HPDE6-E6E7 (cell line): ENCODE measurements at regions not wholly inside any gene's neighbourhood (a gene's known extent, or its start where the extent isn't known, plus 50 kb on each side); places are given as distances from the start of the nearest gene placed in this dataset.
A peak's percentile ranks its signal among the peaks of the same experiment; 100 is the strongest.

Experiments used
- DNase-seq: peaks from one replicate; pipeline ENCODE4 v3.0.0; 2011; ENCODE audit warnings: missing footprints; ENCODE audit errors: extremely low spot score

- no peak for DNase-seq
These were observed 411.4 kb downstream of the CCDC91 start for GRCh38 chr12:28601570-28602058.

- no peak for DNase-seq
These were observed 412.5 kb downstream of the CCDC91 start for GRCh38 chr12:28602786-28603185.

GRCh38 chr12:28603239-28603638, 413.0 kb downstream of the CCDC91 start:
- DNase-seq, result no peak

- no peak for DNase-seq
These were observed 413.5 kb downstream of the CCDC91 start for GRCh38 chr12:28603801-28604200.

- no peak for DNase-seq
These were observed 414.0 kb downstream of the CCDC91 start for GRCh38 chr12:28604240-28604639.

GRCh38 chr12:28606967-28607557, 416.8 kb downstream of the CCDC91 start:
- DNase-seq, result no peak

- no peak for DNase-seq
These were observed 420.3 kb downstream of the CCDC91 start for GRCh38 chr12:28610401-28611114.

GRCh38 chr12:28611115-28611435, 420.8 kb downstream of the CCDC91 start:
- peak; percentile 54 for DNase-seq

GRCh38 chr12:28611449-28611848, 421.2 kb downstream of the CCDC91 start:
- DNase-seq, result no peak

GRCh38 chr12:28618171-28618570, 427.9 kb downstream of the CCDC91 start:
- no peak for DNase-seq

- DNase-seq, result no peak
These were observed 428.5 kb downstream of the CCDC91 start for GRCh38 chr12:28618772-28619171.

- DNase-seq, result no peak
These were observed 430.0 kb downstream of the CCDC91 start for GRCh38 chr12:28620281-28620680.

GRCh38 chr12:28622406-28622805, 432.1 kb downstream of the CCDC91 start:
- DNase-seq, result no peak

GRCh38 chr12:28626504-28626903, 436.2 kb downstream of the CCDC91 start:
- DNase-seq, result no peak

GRCh38 chr12:28629691-28630090, 439.4 kb downstream of the CCDC91 start:
- DNase-seq, result no peak

GRCh38 chr12:28631831-28632230, 441.6 kb downstream of the CCDC91 start:
- DNase-seq, result no peak

GRCh38 chr12:28640519-28640918, 450.3 kb downstream of the CCDC91 start:
- no peak for DNase-seq

- no peak for DNase-seq
These were observed 455.2 kb downstream of the CCDC91 start for GRCh38 chr12:28645436-28645835.

- DNase-seq, result no peak
These were observed 455.6 kb downstream of the CCDC91 start for GRCh38 chr12:28645891-28646290.

GRCh38 chr12:28650906-28651305, 460.6 kb downstream of the CCDC91 start:
- DNase-seq, result no peak

GRCh38 chr12:28652239-28652638, 462.0 kb downstream of the CCDC91 start:
- no peak for DNase-seq

GRCh38 chr12:28681980-28682379, 467.1 kb upstream of the FAR2 start:
- no peak for DNase-seq

GRCh38 chr12:28683366-28683765, 465.7 kb upstream of the FAR2 start:
- no peak for DNase-seq
